Body of pancreas (tissue), 4 donors: ENCODE measurements at regions not wholly inside any gene's neighbourhood (a gene's known extent, or its start where the extent isn't known, plus 50 kb on each side); places are given as distances from the start of the nearest gene placed in this dataset.

Experiments used
- CTCF ChIP-seq, 7 experiments: fragments of 450-650 bp in 4 of 7; fragments of 200-600 bp in 3 of 7; sonication (generic) in 3 of 7; IDR thresholded peaks; one replicate each; pipeline ENCODE4 v1.5.1; 2016 to 2019; ENCODE audit warnings: antibody characterized with exemption in 7 of 7
- POLR2A ChIP-seq, 3 donors: fragments of 450-650 bp; IDR thresholded peaks; one replicate each; pipeline ENCODE4 v1.6.1; 2016; ENCODE audit warnings: antibody characterized with exemption in 3 of 3, mild to moderate bottlenecking in 2 of 3

GRCh38 chr13:72437458-72437857, 290.0 kb downstream of the MZT1 start:
- TF ChIP-seq CTCF (IDR thresholded peaks at IDR 0.05) = no peak
- TF ChIP-seq POLR2A (IDR thresholded peaks at IDR 0.05) = no peak
